ENCODE measurements at regions not wholly inside any gene's neighbourhood (a gene's known extent, or its start where the extent isn't known, plus 50 kb on each side); places are given as distances from the start of the nearest gene placed in this dataset.
"Not testable (repeated sequence)": the region's sequence is repeated elsewhere in the genome, so short reads cannot be mapped to it uniquely, and the experiment has no call there.

DNA sequence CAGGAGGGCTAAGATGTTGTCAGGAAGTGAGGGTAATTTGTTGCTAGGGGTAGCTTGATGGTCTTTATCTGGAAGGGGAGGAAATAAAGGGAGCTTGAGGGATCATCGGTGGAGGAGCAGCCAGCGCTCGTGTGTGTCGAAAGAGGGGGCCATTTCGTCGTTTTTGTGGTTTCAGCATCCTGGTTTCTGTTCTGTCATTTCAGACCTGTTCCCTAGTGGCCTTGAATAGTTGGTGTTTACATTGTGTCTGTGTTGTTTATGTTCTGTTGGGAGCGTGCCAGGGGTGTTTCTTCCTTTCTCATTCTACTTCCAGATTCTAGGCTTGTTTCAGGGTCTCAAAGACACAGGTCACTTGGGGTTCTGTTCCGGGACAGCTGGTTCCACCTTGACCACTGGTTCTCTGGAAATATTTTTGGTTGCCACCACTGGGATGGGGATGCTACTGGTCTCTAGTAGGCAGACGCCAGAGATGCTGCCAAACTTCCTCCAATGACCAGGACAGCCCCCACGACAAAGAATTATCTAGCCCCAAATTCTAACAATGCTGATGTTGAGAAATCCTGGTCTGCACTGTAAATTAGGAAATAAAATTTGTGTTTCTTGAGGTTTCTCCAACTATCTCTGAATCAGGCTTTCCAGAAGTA is 113.9 kb upstream of the NAA20 start:
- DNase-seq, result no peak

DNA sequence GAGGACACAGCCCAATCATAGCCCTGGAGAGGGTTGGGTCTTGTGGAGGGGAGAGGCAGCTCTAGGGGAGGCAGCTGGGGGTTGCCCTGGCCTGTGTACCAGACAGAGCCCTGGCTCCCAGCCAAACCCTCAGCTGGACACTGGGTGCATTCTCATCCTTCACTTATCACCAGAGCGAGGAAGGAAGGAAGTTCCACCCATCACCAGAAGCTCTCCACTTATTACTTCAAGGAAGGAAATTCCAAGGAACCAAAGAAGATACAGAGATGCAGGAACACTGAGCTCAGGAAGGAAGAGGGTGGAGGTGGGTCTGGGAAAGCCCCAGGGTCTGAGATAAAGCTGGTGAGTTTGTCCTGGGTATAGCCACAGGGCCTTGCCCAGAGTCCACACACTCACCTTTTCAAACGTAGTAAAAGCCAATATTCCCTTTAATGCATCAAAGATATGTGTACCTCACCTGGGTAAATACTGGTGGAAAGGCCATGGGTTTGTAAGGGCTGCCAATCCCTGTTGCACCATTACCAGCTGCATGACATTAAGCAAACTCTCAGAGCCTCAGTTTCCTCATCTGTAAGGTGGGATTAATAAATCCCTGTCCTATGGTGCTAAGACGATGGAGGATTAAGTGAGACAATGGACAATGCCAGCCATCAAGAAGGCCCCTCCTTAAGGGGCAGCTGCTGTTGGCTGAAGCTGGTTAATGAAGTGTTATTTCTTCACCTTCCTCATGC is 109.7 kb upstream of the NAA20 start:
- no peak for DNase-seq

DNA sequence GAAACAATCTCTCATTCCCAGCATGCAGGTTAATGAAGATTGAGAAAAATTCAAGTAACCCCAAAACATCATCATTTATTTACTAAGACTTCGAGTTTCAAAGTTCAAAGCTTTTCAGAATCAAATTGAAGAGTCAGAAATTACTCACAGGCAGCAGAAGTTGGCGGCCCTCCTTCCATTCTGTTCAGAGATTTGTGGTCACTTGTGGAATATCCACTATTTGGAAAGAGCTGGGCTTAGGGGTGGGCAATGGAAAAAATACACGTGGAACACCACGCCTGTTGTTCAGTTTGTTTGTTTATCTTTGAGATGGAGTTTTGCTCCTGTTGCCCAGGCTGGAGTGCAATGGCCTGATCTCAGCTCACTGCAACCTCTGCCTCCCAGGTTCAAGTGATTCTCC is 108.6 kb upstream of the NAA20 start:
- no peak for DNase-seq

DNA sequence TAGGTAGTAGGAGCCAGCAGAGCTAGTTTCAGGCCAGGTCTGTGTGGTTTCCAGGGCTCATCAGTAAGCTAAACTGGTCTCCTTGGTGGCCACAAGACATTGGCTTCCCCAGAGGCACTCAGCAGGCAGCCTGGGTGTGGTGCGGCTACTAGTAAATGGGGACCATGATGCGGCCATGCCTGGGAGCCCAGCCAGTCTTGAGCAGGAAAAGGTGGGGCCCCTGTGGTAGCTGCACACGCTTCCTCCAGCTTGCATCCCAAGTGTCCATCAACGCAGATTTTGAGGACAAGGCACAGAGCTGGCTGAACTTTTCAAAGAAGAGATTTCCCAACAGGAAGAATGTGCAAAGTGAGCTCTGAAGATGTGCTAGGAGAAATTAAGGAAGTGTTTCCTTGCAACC is 107.4 kb upstream of the NAA20 start:
- DNase-seq, result no peak

DNA sequence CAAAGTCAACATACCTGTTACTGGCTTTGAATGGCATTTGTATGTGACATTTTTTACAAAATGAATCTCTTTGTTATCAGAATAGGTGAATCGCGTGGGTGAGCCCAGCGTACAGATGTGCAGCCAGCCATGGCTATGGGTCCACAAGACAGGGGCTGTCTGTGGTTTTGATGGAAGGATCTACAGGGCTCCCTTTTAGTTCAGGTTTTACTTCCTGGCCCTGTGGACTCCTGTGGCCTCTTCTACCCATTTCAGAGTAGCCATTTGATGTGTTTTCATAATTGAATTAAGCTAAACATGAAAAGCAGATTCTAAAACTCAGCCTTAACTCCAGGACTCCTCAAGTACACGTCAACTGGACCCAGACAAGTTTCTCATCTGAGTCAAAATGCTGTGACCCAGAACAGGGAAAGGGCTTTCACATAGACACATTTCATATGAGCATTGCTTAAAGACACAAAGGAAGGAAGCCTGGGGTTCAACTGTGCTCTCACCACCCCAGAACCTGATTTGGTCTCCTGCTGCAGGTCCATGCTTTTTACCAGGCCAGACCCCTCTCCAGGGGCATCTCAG is 105.3 kb upstream of the NAA20 start:
- DNase-seq, result peak; percentile 11

DNA sequence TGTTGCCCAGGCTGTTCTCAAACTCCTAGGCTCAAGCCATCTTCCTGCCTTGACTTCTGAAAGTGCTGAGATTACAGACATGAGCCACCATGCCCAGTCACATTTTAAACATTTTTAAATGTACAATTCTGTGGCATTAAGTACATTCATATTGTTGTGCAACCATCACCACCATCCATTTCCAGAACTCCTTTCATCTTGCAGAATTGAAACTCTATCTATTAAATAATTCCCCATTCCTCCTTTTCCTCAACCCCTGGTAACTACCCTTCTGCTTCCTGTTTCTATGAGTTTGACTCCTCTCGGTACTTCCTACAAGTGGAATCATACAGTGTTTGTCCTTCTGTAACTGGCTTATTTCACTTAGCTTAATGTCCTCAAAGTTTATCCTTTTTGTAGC is 103.8 kb upstream of the NAA20 start:
- no peak for DNase-seq

DNA sequence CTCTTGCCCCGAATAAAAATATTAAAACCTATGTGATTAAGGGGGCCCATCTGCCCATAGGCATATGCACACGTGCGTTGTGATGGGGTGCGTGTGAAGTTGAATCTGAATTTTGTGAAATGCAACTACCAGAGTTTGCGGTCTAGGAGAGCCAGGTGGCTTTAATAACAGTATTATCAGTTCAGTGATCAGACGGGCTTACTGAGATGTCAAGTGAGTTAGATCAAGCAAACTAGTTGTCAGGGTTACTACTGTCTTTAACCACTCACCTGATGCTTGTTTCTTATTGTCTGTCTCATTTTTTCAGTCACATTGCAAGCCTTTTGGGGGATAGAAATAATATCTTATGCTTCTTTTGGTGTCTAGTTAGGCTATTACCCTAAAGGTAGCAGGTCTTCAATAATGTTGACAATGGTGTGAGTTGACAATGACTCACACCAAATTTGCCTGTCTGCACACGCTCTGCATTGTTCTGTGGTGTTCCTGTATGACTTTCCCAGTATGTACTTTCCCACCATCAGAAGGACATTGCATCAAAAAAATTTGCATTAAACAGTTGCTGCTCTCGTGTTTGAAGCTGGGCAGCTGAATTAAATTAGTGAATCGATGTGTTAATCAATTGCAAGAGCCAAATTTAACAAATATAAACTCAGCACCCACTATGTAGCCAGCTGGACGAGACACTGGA is 103.1 kb upstream of the NAA20 start:
- DNase-seq, result no peak

DNA sequence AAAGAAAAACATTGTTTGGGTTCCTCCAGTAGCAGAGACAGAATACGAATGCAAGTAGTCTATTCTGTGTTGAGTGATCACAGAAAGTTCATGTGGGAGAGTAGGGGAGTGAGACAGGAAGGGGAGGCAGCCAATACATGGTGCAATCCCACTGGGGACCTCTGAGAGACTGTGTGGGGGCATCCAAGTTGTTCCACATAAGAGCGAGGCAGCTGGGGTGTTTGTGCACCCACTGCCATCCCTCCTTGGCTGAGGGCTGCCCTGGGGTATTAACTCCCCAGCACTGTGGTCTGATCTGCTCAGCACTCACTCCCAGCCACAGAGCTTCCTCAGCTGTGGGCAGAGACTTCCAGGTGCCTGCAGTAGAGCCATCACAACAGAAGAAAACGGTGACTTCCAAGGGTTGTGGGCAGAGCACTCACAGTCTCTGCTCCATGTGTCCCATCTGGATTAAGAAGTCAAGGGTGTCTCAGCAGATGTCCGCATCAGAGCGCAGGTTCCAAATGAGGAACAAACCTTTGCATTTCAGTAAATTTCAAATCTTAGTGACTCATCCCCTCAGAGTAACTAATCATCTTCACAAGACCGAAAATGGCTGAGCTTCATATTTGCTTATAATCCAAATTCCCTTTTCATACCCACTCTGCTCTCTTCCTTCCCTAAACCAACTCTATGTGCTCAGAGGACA is 101.9 kb upstream of the NAA20 start:
- no peak for DNase-seq

DNA sequence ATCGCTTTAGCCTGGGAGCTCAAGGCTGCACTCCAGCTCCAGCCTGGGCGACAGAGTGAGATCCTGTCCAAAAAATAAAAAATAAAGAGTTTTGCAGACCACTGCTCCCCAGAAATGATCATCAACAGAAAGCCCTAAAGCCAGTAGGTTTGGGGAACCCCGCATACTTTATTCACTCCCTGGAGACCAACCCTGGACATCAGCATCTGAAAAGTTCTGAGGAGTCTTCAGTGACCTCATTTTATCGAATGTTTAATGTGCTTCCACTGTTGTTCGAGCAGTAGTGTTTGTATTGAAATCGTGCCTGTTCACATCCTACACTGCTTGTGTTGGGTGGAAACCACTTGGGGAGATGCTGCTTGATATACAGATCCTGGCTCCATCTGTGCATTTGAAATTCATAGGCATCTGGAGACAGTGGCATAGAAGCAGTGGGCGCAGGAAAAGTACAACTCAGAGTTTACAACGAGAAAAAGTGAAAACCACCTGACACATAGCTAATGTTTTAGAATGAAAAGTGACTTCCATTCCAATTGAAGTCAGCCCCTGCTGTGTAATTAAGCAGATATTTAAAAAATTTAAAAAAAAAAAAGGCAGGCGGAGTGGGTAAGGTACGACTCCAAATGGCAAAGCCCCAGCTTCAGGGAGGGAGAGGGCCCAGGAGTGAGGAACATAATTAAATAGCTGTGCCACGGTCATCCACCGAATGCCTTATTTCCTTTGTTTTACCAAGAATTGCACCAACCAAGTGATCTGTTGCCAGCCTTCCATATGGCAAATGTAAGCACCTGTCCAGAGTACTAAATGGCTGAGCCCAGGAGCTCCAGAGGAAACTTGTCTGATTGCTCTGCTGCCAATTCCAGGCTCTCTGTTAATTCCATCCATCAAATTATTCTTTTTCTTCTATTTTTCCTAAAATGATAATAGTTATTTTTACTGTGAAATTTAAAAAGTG is 100.4 kb upstream of the NAA20 start:
- no peak for DNase-seq

DNA sequence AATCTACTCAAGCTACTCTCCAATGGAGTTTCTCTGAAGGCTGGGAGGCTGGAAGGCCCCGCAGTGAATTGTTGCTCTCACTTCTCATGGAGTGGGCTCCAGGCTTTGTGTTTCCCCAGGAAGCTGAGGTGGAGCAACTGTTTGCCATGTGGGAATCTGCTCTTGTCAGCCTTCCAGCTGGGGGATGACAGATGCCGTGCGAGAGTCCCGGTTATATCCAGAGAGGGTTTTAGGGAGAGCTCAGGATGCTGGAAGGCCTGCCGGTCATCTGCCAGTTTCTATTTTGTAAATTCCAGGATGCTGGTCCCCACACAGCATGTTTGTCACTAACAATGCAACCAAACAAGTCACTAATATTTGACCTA is 98.2 kb upstream of the NAA20 start:
- no peak for DNase-seq

DNA sequence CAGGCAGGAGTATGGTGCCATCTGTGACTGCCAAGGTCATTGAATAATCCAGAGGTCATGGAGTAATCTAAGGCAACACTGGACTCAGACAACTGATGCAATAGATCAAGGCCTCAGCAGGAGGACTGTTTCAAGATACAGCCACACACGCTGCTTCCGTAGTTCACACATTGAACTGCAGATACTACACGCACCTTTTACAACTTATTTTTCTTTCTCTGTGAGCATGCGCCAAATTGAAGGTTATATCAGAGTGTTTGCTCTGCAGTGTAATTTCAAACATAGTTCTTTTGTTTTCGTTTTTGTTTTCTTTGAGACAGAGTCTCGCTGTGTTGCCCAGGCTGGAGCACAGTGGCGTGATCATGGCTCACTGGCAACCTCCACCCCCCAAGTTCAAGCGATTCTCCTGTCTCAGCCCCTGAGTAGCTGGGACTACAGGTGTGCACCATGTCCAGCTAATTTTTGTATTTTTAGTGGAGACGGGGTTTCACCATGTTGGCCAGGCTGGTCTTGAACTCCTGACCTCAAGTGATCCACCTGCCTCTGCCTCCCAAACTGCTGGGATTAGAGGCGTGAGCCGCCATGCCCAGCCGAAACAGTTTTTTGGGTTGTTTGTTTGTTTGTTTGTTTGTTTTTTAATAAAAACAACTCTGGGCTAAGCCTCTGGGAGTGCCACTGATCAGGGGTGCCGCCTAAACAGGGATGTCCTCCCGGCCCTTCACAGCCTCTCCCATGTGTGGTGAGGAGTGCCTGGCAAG is 96.6 kb upstream of the NAA20 start:
- DNase-seq, result no peak

DNA sequence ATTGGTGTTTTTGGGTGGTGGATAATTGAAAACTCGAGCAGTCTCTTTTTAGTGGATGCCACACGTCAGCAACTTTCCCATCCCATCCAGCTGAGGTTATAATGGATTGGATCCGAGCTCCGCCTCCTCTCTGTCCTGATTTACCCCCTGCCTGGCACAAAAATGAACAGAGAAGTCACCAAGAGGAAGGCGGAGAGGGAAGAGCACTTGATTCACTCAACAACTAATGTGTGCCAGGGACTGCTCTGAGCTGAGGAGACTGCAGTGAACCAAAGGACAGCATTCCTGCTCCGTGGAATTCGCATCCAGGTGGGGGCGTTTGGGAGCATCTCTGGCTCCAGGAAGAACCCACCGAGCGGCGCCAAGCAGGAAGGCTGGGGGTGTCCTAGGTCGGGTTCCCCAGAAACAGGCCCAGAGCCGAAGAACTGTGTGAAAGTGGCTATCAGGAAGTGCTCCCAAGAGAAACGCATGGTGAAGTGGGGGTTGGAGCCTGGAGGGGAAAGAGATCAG is 95.8 kb upstream of the NAA20 start:
- no peak for DNase-seq

DNA sequence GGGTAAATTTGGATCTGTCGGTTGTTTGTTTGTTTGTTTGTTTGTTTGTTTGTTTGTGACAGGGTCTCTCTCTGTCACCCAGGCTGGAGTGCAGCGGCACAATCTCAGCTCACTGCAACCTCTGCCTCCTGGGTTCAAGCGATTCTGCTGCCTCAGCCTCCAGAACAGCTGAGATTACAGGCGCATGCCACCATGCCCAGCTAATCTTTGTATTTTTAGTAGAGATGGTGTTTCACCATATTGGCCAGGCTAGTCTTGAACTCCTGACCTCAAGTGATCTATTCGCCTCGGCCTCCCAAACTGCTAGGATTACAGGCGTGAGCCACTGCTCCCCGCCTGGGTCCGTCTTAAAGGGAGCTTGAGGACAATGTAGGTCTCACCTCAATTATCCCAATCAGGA is 95.3 kb upstream of the NAA20 start:
- not testable (repeated sequence) for DNase-seq

DNA sequence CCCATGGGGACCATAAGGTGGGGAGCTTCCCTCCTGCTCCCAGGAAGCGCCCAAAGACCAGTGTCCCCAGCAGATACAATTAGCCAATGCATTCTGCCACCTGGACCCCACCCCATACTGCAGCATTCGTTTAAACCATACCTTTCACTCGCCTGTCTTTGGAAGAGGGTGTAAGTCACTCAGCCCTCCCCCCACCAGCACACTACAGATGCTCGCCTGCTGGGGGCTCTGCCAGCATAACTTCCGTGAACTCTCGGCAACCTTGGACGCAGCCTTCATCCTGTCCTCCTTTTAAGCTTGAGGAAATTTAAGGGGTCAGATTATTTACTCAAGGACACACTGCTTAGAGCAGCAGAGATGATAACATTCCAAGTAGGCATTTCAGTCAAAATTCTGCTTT is 94.4 kb upstream of the NAA20 start:
- no peak for DNase-seq

DNA sequence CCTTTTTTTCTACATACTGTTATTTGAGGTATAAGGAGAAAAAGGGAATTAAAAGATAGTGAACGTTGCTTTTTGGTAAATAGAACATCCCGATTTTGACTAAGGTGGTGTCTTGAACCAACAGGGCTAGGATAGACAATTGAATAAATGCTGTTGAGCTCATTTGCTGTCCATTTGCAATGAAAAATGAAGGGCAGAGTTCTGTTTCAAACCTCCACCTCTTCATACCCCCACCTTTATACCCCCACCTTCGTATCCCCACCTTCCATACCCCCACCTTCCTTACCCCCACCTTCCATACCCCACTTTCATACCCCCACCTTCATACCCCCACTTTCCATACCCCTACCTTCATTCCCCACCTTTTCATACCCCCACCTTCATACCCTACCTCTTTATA is 93.4 kb upstream of the NAA20 start:
- no peak for DNase-seq

DNA sequence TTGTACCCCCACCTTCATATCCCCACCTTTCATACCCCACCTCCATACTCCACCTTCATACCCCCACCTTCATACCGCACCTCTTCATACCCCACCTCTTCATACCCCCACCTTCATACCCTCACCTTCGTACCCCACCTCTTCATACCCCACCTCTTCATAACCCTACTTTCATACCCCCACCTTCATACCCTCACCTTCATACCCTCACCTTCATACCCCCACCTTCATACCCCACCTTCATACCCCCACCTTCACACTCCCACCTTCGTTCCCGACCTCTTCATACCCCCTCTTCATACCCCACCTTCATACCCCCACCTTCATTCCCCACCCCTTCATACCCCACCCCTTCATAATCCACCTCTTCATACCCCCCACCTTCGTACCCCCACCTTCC is 92.9 kb upstream of the NAA20 start:
- DNase-seq, result no peak

DNA sequence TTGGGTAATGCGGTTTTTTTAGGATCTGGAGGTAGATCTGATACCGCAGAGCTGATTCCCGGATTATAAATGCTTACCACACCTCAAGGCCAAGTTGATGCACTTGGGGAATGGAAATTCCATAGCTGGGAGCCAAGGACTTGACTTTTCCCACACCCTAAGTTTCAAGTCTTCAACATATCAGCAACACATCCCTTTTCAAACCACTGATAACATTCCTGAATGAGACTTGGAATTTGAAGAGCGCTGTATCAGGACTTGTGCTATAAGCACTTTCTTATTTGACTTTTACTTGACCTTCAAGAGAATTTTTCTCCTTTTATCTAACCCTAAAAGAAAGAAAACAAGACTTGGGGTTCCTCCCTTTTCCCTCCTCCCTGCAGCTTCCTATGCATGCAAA is 90.6 kb upstream of the NAA20 start:
- no peak for DNase-seq

DNA sequence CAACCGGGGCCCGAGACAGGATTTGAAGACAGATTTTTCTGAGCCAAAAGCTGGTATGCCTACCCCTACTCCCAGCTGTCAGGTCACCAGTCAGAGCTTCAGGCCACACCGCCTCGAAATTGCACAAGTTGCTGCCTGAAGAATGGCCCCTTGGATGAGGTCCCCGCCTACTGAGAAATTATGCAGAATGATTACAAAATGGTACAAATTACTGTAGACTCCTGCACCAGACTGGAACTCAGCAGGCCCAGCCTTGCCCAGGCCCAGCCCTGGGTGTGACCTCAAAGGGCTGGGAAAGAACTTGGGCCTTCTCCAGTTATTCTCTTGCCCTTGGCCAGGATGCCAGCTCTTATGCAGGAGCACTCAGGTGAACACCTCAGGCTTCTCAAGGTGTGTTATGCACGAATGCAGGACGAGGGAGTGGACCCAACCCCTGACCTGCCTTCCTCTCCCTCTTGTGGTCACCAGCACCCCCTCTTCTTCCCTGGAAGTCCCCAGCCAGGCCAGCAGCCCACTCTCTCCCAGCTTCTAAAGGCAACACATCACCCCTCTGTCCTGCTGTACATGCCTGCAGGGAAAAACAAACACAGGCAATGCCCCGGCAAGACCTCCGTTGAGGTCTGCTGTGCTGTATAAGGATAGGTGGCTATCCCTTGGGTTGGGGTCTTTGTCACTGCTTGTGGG is 88.7 kb upstream of the NAA20 start:
- DNase-seq, result no peak

DNA sequence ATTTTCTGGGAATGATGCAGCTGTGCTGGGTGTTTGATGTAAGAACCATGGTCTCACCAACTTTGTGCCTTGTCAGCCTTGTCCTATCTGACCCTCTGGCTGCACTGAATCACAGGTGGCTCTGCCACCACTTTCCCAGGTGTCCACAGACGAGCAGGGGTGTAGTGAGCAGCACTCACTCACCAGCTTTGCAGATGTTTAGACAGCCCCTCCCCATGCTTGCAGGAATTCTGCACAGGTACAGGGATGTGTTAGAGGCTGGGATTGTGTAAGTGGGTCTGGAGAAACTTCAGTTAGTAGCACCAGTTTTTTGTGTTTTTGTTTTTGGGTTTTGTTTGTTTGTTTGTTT is 88.2 kb upstream of the NAA20 start:
- no peak for DNase-seq

DNA sequence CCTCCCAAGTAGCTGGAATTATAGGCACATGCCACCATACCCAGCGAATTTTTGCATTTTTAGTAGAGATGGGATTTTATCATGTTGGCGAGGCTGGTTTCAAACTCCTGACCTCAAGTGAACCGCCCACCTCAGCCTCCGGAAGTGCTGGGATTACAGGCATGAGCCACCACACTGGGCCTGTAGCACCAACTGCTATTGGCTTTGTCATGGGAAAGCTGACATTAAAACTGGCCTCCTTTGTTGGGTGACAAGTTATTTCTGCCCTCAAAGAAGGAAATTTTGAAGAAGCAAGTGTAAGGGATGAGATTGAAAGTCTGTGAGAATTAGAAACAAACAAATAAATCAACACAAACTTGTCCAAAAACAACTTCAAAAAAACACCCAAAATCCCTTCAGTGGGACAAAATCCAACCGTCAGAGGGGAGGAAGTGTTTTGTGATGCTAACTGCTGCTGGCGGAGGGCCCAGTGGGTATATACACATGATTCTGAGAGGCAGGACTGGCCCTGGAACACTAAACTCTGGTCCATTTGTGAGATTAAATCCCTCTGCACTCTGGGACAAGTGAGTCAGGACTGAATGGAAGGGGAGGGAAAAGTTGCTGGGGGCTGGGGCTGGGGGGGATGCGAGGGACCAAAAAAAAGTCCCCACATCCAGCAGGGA is 87.5 kb upstream of the NAA20 start:
- no peak for DNase-seq

Measured in kidney glomerular epithelial cell (primary cell).